ENCODE measurements at regions not wholly inside any gene's neighbourhood (a gene's known extent, or its start where the extent isn't known, plus 50 kb on each side); places are given as distances from the start of the nearest gene placed in this dataset.

GRCh38 chr13:90835826-90836225, 511.7 kb upstream of the MIR17HG start:
- no peak for TF ChIP-seq CTCF (conservative IDR thresholded peaks at IDR 0.05)
- no peak for TF ChIP-seq EZH2 (IDR thresholded peaks at IDR 0.05; ENCODE audit: low read depth)
